NCI-H2107 treated with DMSO at 0.1 percent for 48 hours (cell line): ENCODE measurements at regions not wholly inside any gene's neighbourhood (a gene's known extent, or its start where the extent isn't known, plus 50 kb on each side); places are given as distances from the start of the nearest gene placed in this dataset.
A peak's percentile ranks its signal among the peaks of the same experiment; 100 is the strongest.
"Not testable (repeated sequence)": the region's sequence is repeated elsewhere in the genome, so short reads cannot be mapped to it uniquely, and the experiment has no call there.

Source experiments
- DNase-seq: peaks from one replicate; lab custom pipeline; 2025; ENCODE audit not compliant: unreplicated experiment; lab: John Stamatoyannopoulos, UW

- not testable (repeated sequence) for DNase-seq
Observed at GRCh38 chr9:129296195-129296594, 118.1 kb upstream of the IER5L start.

GRCh38 chr9:129291041-129291501 is 113.0 kb upstream of the IER5L start:
- DNase-seq, result no peak

GRCh38 chr9:129290606-129291005 is 112.5 kb upstream of the IER5L start:
- DNase-seq, result no peak

GRCh38 chr9:129289883-129290282 is 111.8 kb upstream of the IER5L start:
- no peak for DNase-seq

DNA sequence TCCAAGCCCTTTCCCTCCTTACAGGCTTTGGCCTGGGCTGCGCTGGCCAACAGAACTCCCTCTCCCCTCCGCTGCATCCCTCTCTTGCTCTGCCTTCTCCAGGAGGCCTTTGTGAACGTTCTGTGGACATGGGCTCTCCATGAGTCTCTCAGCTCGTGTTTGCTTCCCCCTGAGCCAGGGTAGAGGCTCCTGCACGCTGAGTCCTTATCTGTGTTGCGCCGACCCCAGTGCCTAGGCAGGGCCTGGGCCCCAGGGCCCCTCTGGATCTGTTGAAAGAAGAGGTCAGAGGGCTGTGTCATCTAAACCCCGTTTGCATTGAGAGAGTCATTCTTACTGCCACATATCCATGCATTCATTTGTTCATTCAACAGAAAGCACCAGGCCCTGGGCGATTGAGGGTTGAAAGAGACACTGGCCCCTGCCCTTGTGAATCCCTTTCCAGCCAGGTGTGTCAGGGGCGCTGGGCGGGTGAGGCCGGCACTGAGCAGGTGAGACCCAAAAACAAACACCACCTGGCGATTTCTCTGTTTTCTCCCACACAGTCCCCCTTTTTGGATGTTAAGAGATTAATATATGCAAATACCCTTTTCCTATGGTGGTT is 111.2 kb upstream of the IER5L start:
- no peak for DNase-seq

- DNase-seq, result peak; percentile 60
Observed at GRCh38 chr9:129287619-129288305, 109.7 kb upstream of the IER5L start.

DNA sequence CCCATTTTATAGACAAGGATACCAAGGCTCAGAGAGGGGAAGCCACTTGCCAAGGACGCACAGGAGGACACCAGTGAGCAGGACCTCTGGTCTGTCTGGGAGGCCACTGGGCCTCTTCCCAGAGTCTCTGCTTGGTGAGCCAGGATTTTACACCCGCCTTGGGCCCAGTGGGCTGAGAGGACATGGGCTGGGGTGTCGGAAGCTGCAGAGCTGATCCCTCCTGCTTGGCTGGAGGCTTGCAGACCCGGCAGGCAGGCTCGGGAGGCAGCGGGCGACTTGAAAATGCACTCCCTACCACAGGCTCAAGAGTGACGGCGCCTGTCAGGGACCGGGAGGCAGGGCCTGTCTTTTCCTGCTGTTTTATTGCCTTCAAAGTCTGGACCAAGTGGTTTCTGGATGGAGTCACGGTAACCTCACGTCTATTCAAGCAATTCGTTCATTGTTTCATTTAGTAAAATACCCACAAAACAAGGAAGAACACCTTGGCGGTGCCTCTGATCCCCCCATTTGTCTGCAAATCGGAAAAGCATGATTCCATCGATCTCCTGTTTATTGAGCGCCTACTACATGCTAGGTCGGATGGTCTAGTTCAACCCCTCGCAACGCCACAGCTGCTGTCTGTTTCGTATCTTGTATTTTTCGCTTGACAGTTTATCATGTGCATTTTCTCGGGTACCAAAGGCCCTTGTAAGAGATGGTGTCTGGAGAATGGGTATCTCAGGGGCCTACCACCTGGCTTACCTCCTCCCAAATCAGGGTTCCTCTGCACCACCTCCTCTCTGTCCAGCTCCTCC is 108.1 kb upstream of the IER5L start:
- no peak for DNase-seq

- DNase-seq, result no peak
Observed at GRCh38 chr9:129285382-129285781, 107.3 kb upstream of the IER5L start.

DNA sequence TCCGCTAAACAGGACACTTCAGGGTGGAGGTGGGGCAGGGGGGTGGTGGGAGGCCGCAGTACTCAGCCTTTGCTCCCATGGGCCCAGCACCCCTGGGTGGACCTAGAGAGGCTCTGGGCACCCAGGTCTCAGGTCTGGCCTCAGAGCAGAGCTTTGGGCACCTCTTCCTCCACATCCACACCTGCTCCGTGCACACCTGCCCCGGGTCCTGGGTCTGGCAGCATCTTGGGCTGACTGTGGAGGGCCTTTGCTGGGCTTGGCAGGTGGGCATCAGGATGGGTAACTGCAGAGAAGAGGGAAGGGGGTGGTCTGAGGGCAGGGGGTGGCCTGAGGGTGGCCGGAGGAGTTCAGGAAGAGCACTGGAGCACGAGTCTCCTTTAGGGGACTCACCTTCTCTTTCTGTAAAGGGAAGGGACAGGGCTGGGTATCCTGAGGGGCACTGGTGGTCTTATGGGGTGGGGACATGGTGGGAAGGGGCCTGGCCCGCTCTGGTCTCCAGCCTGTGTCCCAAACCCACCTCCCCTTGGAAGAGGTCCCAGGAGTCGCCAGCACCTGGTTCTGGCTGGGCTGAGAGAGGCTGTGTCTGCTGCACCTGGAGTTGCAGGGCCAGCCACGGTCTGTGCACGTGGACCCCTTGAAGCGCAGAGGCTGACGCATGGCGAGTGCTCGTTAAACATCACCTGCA is 106.7 kb upstream of the IER5L start:
- no peak for DNase-seq

DNA sequence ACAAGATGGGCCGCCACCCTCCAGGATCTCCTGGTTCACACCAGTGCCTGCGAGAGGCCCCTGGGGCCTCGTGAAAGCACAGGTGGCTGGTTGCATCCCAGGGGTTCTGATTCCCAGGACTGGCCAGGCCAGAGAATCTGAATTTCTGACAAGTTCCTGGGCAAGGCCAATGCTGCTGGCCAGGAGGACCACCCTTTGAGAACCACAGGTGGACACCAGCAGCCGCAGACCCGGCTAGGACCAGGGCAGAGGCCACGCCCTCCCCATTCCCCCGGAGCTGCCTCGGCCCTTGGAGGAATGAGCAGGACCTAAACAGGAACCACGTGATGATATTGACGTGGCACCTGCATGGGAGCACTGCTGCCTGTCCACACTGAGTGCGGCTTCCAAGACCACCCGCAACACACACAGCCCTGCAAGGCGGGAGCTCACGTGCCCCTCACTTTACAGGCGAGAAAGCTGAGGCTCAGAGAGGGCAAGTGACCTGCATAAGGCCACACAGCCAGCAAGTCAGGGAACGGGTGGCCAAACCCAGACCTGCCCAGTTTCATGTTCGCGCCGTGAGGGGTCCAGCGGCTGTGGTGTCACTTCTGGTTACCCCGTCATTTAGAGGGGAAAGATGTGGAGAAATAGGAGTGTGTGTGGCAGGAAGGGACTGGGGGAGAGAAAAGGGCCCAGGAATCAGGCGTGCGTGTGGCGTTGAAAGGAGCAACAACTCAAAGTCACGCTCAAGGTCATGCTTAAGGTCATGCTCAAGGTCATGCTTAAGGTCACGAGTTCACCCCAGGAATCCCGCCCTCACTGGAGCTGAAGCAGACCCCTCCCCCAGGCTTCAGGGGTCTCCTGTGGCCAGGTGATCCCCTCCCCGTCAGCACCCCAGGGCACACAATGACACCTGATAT is 105.9 kb upstream of the IER5L start:
- no peak for DNase-seq

- DNase-seq, result no peak
Observed at GRCh38 chr9:129283291-129283691, 105.2 kb upstream of the IER5L start.

- no peak for DNase-seq
Observed at GRCh38 chr9:129282731-129283211, 104.7 kb upstream of the IER5L start.

GRCh38 chr9:129282272-129282671 is 104.2 kb upstream of the IER5L start:
- no peak for DNase-seq

- no peak for DNase-seq
Observed at GRCh38 chr9:129281506-129282145, 103.6 kb upstream of the IER5L start.

GRCh38 chr9:129280623-129281271 is 102.7 kb upstream of the IER5L start:
- no peak for DNase-seq

DNA sequence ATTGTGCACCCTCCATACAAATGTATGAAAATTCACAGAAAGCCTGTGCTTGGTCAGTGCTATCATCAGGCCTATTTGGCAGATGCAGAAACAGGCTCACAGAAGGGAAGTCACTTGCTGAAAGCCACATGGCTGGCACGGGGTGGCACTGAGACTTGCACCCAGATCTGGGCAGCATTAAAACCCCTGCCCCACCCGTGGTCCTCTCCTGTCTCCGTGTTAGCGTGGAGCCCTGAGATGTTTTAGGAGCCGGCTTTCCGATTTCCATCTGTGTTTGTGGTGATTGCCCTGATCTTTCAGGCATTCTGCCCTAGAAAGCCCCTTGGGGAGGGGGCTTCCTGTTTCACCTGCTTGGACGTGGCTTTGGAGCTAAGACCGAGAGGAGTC is 102.2 kb upstream of the IER5L start:
- DNase-seq, result no peak

DNA sequence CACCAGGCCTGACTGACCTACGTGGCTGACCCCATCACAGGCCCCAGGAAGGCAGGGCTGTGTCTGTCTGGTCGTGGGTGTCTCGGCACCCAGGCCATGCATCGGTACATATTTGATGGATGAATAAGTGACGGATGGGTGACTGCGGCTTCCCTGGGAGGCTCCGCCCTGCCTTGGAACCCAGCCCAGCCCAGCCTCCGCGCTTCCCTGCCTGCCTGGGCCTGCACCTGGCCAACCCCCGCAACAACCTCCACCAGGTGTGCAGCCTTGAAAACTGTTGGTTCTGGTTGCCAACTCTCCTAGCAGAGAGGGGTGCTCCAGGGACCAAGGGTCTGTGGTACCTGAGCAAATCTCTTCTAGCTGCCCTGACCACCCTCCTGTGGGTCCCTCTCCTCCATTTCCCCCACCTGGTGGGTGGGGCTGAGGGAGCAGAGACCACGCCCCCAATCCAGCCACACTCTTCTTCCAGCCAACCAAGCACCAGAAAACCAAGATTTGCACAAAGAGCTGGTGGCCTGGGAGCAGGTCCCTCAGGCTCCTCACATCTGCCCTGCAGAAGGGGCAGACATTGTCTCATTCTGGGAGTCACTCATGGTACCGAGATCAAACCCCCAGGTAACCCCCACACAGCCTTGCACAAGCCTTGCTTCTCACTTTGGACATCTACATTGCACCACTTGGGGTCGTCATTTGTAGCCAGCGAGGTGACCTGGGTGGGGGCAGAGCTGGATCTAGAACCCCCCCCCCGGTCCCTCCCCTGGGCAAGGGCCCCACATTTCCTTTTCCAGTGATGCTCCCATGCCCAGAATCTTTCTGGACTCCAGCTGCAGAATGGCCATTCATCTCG is 100.6 kb upstream of the IER5L start:
- peak; percentile 85 for DNase-seq

GRCh38 chr9:129276486-129277230 is 98.6 kb upstream of the IER5L start:
- no peak for DNase-seq
